Activated T-cell treated with anti-CD3 and anti-CD28 coated beads, Interleukin-2, amount 50 U/mL, for 72 hours (primary cell): ENCODE measurements at regions not wholly inside any gene's neighbourhood (a gene's known extent, or its start where the extent isn't known, plus 50 kb on each side); places are given as distances from the start of the nearest gene placed in this dataset.
A peak's percentile ranks its signal among the peaks of the same experiment; 100 is the strongest.

Experiments used
- ATAC-seq, 2 donors: fragments of 150-1000 bp; cut with Tn5 transposase; replicated peaks in 1 of 2; 2 replicates each; pipeline ENCODE4 v1.10.0; 2021; ENCODE audit warnings: moderate library complexity in 2 of 2, mild to moderate bottlenecking in 1 of 2
- DNase-seq, 2 donors: peaks; one replicate each; pipeline ENCODE4 v3.0.0; 2021 to 2022; ENCODE audit warnings: mixed read lengths in 1 of 2
- H3K27ac Mint-ChIP-seq: one replicate; pipeline ENCODE4 v1.8.0; 2022; ENCODE audit warnings: mild to moderate bottlenecking, moderate library complexity, mixed read lengths
- H3K27me3 Mint-ChIP-seq: one replicate; pipeline ENCODE4 v1.8.0; 2022; ENCODE audit warnings: low read depth, mixed read lengths
- H3K36me3 Mint-ChIP-seq, 2 donors: one replicate each; pipeline ENCODE4 v1.8.0; 2022; ENCODE audit warnings: mixed read lengths in 2 of 2, mild to moderate bottlenecking in 1 of 2; ENCODE audit not compliant: insufficient read depth in 2 of 2
- H3K4me1 Mint-ChIP-seq: one replicate; pipeline ENCODE4 v1.8.0; 2022; ENCODE audit warnings: low read depth, mixed read lengths
- H3K4me3 Mint-ChIP-seq, 2 donors: one replicate each; pipeline ENCODE4 v1.8.0; 2022; ENCODE audit warnings: mild to moderate bottlenecking in 2 of 2, mixed read lengths in 2 of 2, moderate library complexity in 2 of 2
- H3K9me3 Mint-ChIP-seq, 2 donors: one replicate each; pipeline ENCODE4 v1.8.0; 2022; ENCODE audit warnings: mixed read lengths in 2 of 2

GRCh38 chr5:56346741-56347535 lies 113.8 kb upstream of the ANKRD55 start:
- Mint-ChIP-seq H3K9me3 (peaks cover 0 to 2% of the 10 kb centered on the region in 2 donors), H3K36me3 (no peaks in the 10 kb centered on the region), H3K4me3 (no peak overlapping the region), H3K27ac (no peak overlapping the region), H3K4me1 (peaks cover 49% of the 10 kb centered on the region), H3K27me3 (no peaks in the 10 kb centered on the region)
- DNase-seq: no peak
- ATAC-seq: no peak

- peaks cover 2 to 6% of the 10 kb centered on the region in 2 donors for H3K9me3 Mint-ChIP-seq
Observed at GRCh38 chr5:56346044-56346710, 113.0 kb upstream of the ANKRD55 start.

GRCh38 chr5:56345352-56345751 lies 112.2 kb upstream of the ANKRD55 start:
- H3K36me3 Mint-ChIP-seq: peaks cover 3 to 5% of the 10 kb centered on the region in 2 donors
- no peaks in the 10 kb centered on the region for H3K27me3 Mint-ChIP-seq
- no peak overlapping the region for H3K27ac Mint-ChIP-seq
- no peak overlapping the region for H3K4me3 Mint-ChIP-seq
- H3K9me3 Mint-ChIP-seq: peaks cover 3 to 6% of the 10 kb centered on the region in 2 donors
- ATAC-seq (no peak), DNase-seq (no peak)
- H3K4me1 Mint-ChIP-seq: peaks cover 45% of the 10 kb centered on the region

More at GRCh38 chr5:56346044-56346710, 113.0 kb upstream of the ANKRD55 start:
- Mint-ChIP-seq H3K4me3 (no peak overlapping the region), H3K27me3 (no peaks in the 10 kb centered on the region), H3K36me3 (peaks cover 2% of the 10 kb centered on the region in 2 donors), H3K27ac (no peak overlapping the region), H3K4me1 (peaks cover 48% of the 10 kb centered on the region)
- no peak for ATAC-seq
- no peak for DNase-seq

DNA sequence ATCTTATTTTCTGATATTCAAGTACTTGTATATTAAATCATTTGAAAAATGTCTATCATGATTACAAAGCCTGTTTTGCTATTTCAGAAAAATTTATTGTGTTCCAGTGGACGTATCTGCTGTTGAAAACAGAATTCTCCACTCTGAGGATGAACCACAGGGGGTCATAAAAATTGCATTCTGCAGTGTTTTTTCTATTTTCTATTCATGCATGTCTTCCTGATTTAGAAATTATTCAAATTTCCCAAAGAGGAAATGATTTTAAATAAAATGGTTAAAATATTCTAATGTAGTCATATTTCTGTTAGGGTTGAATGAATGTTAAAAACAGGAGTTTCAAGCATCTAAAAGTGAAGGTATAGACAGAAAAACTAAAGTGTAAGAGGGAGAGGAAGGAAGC lies 111.5 kb upstream of the ANKRD55 start:
- H3K27me3 Mint-ChIP-seq: no peaks in the 10 kb centered on the region
- peaks cover 3 to 5% of the 10 kb centered on the region in 2 donors for H3K36me3 Mint-ChIP-seq

GRCh38 chr5:56343988-56344387 lies 110.9 kb upstream of the ANKRD55 start:
- Mint-ChIP-seq H3K27me3 (no peaks in the 10 kb centered on the region), H3K4me1 (peaks cover 32% of the 10 kb centered on the region), H3K27ac (no peak overlapping the region), H3K4me3 (no peak overlapping the region), H3K9me3 (peaks cover 3 to 9% of the 10 kb centered on the region in 2 donors), H3K36me3 (peaks cover 3 to 5% of the 10 kb centered on the region in 2 donors)
- DNase-seq (no peak), ATAC-seq (no peak)

More for the DNA sequence above, 111.5 kb upstream of the ANKRD55 start:
- peaks cover 3 to 6% of the 10 kb centered on the region in 2 donors for H3K9me3 Mint-ChIP-seq
- H3K27ac Mint-ChIP-seq: no peak overlapping the region
- no peak overlapping the region for H3K4me3 Mint-ChIP-seq
- no peak for DNase-seq
- no peak for ATAC-seq
- H3K4me1 Mint-ChIP-seq: peaks cover 37% of the 10 kb centered on the region

DNA sequence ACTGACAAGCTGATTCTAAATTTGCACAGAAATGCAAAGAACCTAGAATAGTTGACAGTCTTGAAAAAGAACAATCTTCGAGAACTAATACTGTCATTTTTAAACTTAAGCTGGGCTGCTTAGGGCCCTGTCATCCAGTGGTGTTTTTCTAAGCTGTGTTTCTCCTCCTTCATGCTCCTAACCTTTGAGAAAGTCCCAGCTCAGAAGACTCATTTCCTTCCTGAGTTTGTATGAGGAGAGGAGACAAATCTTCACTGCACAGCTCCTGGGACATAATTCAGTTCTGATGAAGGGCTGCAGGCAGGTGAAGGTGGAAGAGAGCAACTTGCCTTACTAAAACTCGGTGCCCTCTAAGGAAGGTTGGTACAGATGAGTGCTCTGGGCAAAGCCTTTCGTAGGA lies 109.5 kb upstream of the ANKRD55 start:
- Mint-ChIP-seq H3K36me3 (peaks cover 4 to 6% of the 10 kb centered on the region in 2 donors), H3K9me3 (peaks cover 3 to 12% of the 10 kb centered on the region in 2 donors), H3K27me3 (no peaks in the 10 kb centered on the region), H3K4me3 (no peak overlapping the region), H3K27ac (no peak overlapping the region), H3K4me1 (peaks cover 32% of the 10 kb centered on the region)
- DNase-seq (no peak), ATAC-seq (no peak)

- DNase-seq (no peak), ATAC-seq (no peak)
- no peak overlapping the region for H3K4me3 Mint-ChIP-seq
- peaks cover 32% of the 10 kb centered on the region for H3K4me1 Mint-ChIP-seq
- H3K27ac Mint-ChIP-seq: no peak overlapping the region
- no peaks in the 10 kb centered on the region for H3K27me3 Mint-ChIP-seq
- peaks cover 6 to 10% of the 10 kb centered on the region in 2 donors for H3K36me3 Mint-ChIP-seq
- H3K9me3 Mint-ChIP-seq: peaks cover 7 to 16% of the 10 kb centered on the region in 2 donors
Observed at GRCh38 chr5:56340196-56340980, 107.3 kb upstream of the ANKRD55 start.

- ATAC-seq (no peak), DNase-seq (no peak)
- peaks cover 8 to 16% of the 10 kb centered on the region in 2 donors for H3K36me3 Mint-ChIP-seq
- H3K4me1 Mint-ChIP-seq: peaks cover 32% of the 10 kb centered on the region
- no peaks in the 10 kb centered on the region for H3K27me3 Mint-ChIP-seq
- H3K9me3 Mint-ChIP-seq: peaks cover 8 to 16% of the 10 kb centered on the region in 2 donors
- no peak overlapping the region for H3K4me3 Mint-ChIP-seq
- no peak overlapping the region for H3K27ac Mint-ChIP-seq
Observed at GRCh38 chr5:56339732-56340131, 106.6 kb upstream of the ANKRD55 start.

DNA sequence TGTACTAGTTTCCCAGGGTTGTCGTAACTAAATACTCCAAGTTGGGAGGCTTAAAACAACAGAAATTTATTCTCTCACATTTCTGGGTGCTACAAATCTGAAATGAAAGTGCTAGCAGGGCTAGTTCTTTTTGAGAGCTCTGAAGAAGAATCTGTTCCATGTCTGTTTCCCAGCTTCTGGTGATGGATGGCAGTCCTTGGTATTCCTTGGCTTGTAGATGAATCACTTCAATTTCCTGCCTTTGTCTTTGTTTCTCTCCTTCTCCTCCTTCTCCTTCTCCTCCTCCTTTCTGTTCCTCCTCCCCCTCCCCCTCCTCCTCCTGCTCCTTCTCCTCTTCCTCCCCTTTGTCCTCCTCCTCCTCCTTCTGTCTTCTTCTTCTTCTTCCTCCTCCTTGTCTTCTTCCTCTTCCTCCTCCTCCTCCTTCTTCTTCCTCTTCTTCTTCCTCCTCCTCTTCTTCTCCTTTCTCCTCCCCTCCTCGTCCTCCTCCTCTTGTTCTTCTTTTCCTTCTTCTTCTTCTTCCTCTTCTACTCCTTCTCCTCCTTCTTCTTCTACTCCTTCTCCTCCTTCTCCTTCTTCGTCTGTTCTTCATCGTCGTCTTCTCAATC lies 104.7 kb upstream of the ANKRD55 start:
- H3K9me3 Mint-ChIP-seq: peaks cover 13 to 17% of the 10 kb centered on the region in 2 donors
- ATAC-seq (no peak), DNase-seq (no peak)
- no peaks in the 10 kb centered on the region for H3K27me3 Mint-ChIP-seq
- peaks cover 12 to 24% of the 10 kb centered on the region in 2 donors for H3K36me3 Mint-ChIP-seq
- H3K4me1 Mint-ChIP-seq: peaks cover 16% of the 10 kb centered on the region
- H3K4me3 Mint-ChIP-seq: no peak overlapping the region
- no peak overlapping the region for H3K27ac Mint-ChIP-seq

DNA sequence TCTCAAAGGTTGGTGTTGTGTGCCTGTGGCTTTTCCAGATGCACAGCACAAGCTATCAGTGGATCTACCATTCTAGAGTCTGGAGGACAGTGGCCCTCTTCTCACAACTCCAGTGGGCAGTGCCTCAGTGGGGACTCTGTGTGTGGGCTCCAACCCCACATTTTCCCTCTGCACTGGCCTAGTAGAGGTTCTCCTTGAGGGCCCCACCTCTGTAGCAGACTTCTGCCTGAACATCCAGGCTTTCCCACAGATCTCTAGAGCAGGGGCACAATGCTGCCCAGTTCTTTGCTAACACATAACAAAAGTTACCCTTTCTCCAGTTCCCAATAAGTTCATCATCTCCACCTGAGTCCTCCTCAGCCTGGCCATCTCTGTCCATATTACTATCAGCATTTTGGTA lies 102.1 kb upstream of the ANKRD55 start:
- ATAC-seq: no peak
- Mint-ChIP-seq H3K4me3 (no peak overlapping the region), H3K27me3 (no peaks in the 10 kb centered on the region)

DNA sequence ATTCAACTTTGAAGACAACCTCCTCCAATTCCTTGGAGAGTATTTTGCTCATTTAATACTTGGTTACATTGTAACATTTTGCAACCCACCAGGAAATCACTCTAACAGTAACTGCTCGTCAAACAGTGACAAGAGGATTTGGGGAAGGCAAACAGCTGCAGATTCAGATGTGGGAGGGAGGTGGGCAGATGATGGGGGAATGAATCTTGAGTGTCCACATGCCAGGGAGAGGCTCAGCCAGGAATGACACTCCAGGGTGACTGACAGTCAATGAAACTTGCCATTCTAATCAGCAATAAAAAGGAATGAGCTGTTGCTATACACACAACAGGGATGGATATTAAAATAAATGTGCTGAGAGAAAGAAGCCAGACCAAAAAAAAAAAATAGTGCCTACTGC lies 97.7 kb upstream of the ANKRD55 start:
- peaks cover 56% of the 10 kb centered on the region for H3K4me1 Mint-ChIP-seq
- H3K9me3 Mint-ChIP-seq: peaks cover 5 to 9% of the 10 kb centered on the region in 2 donors
- DNase-seq (no peak), ATAC-seq (no peak)
- H3K4me3 Mint-ChIP-seq: peak overlapping the region; percentile 12 to 94
- no peak overlapping the region for H3K27ac Mint-ChIP-seq
- no peaks in the 10 kb centered on the region for H3K27me3 Mint-ChIP-seq
- peaks cover 8 to 20% of the 10 kb centered on the region in 2 donors for H3K36me3 Mint-ChIP-seq

More for the DNA sequence above, 102.1 kb upstream of the ANKRD55 start:
- Mint-ChIP-seq H3K9me3 (peaks cover 10 to 13% of the 10 kb centered on the region in 2 donors), H3K27ac (no peak overlapping the region), H3K36me3 (peaks cover 10 to 21% of the 10 kb centered on the region in 2 donors), H3K4me1 (peaks cover 12% of the 10 kb centered on the region)
- DNase-seq: no peak

DNA sequence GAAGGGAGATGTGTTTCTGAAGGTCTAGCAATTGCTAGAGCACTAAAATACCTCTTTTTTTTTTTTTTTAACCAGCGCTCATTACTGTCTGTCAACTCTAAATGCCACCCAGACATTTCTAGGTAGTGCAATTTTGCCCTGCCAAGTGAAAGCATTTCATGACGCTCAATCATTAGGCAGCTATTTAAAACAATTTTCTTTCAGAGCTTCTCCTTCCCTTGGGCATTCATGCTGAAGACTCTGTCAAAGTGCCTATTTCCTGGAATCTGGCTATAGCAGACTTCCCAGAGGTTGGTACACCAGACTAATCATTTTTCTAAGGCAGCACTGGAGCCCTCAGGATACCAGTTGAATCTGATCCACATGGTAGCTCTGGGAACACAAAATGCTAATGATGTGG lies 97.0 kb upstream of the ANKRD55 start:
- Mint-ChIP-seq H3K27me3 (no peaks in the 10 kb centered on the region), H3K4me1 (peaks cover 61% of the 10 kb centered on the region), H3K9me3 (peaks cover 3 to 5% of the 10 kb centered on the region in 2 donors), H3K4me3 (peak overlapping the region; percentile 71 to 94), H3K36me3 (peaks cover 4 to 13% of the 10 kb centered on the region in 2 donors), H3K27ac (peak overlapping the region; percentile 99)
- DNase-seq: no peak
- ATAC-seq: no peak
